ENCODE measurements at regions not wholly inside any gene's neighbourhood (a gene's known extent, or its start where the extent isn't known, plus 50 kb on each side); places are given as distances from the start of the nearest gene placed in this dataset.
"Not testable (repeated sequence)": the region's sequence is repeated elsewhere in the genome, so short reads cannot be mapped to it uniquely, and the experiment has no call there.

DNA sequence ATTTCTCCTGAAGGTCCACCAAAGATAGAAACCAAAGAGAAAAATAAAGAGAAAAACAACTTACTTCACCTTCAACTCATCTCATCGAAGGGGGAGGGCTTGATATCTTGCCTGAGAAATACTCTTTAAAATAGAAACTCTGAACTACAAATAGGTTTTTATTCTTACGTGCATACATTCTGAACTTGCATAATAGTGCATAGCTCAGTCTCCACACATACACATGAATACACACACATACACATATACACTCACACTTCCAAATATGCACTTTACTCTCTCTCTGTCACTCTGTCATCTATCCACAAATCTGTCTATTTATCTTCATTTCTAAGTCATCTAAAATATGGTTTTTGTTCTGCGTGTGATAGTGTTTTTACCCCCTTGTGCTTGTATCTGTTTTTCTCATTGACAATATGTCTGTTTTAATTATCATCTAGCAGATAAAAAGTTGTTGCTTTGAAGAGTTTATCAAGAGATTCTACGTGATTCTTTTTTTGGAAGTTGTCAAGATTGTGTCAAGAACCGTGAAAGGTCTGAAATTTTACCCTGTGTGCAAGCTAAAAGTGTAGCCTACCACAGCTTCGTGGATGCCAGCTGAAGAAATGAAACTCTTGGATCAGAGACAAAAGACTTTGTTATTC lies 468.8 kb downstream of the EPM2A start:
- no peak for DNase-seq

- DNase-seq = no peak
Measured at GRCh38 chr6:145267076-145267867, 468.0 kb downstream of the EPM2A start.

DNA sequence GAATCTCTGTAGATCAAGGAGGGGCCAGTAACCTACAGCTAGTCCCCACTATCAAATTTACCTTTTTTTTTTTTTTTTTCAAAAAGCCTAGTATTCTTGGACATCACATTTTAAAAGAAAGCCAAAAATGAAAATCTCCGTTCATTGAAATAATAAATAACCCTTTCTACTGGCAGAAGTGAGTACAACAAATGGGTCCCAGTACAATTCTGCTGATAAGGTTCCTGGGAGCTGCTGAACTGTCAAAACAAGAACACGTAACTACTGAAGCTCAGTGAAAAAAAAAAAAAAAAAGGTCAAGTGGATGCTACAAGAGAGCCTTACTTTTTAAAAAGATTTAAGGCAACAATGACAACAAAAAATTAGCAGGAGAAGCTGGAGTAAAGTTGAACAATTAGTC lies 464.9 kb downstream of the EPM2A start:
- DNase-seq = no peak

DNA sequence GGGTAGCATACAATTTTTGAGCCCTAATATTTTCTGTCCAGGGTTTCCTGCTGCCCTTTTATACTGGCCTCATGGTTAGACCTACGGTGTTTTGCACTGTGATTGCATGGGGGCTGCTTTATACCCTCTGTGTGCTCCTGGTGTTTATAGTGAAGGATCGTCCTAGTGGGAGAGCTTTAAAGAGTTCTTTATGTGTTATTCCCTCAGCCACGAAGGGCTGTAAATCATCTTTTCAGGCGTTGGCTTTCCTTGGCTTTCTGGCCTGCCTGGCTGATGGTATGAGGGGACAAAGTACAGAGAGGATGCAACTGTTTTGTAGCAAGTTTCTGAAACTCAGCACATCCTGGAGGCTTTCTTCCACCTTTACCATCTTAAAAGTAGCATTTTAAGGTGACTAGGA lies 464.3 kb downstream of the EPM2A start:
- no peak for DNase-seq

GRCh38 chr6:145271577-145271976 lies 463.7 kb downstream of the EPM2A start:
- no peak for DNase-seq

GRCh38 chr6:145272246-145272645 lies 463.1 kb downstream of the EPM2A start:
- DNase-seq = no peak

DNA sequence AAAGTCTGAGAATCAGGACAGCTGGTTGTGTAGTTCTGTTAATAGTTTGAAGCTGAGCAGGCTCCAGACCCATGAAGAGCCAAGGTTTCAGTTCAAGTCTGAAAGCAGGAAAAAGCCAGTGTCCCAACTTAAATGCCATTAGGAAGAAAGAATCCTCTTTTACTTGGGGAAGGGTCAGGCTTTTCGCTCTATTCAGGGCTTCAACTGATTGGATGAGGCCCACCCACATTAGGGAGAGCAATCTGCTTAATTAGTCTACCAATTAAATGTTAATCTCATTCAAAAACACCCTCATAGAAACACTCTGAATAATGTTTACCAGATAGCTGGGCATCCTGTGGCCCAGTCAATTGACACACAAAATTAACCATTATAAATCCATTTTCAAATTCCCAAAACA lies 462.2 kb downstream of the EPM2A start:
- no peak for DNase-seq

- no peak for DNase-seq
Measured at GRCh38 chr6:145274083-145274482, 461.2 kb downstream of the EPM2A start.

- DNase-seq = no peak
Measured at GRCh38 chr6:145275019-145275418, 460.3 kb downstream of the EPM2A start.

DNA sequence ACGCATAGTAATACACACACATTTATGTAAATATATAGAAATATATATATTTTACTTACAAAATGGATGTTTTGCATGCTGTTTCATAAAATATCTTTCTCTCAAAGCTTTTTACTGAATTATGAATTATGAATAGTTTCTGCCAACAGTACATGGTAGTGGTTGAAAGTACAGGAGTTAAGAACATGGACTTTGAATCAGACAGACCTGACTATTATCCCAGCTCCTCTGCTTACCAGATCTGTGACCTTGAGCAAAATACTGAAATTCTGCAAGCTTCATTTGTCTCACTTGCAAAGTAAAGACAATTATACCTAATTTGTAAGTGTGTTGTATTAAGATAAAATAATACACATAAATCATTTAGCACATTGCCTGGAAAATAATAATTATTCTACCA lies 459.5 kb downstream of the EPM2A start:
- DNase-seq = no peak

DNA sequence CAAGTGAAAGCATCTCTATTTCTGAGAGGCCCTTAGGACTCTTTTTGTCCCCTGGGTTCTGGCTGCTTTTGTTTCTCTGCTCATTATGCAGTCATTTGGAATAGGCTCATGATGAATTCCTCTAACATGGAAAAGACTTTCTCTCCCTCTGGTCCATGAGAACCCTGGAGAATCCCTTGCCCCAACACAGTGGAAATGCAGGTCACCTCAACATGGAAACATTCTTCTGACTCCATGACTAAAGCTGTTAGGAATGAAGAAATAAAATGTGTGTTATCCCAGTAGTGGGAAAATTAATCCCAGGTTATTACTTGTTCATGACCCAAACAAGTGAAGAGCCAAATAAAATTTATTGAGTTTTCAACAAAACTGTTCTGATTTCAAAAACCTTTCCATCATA lies 458.6 kb downstream of the EPM2A start:
- no peak for DNase-seq

DNA sequence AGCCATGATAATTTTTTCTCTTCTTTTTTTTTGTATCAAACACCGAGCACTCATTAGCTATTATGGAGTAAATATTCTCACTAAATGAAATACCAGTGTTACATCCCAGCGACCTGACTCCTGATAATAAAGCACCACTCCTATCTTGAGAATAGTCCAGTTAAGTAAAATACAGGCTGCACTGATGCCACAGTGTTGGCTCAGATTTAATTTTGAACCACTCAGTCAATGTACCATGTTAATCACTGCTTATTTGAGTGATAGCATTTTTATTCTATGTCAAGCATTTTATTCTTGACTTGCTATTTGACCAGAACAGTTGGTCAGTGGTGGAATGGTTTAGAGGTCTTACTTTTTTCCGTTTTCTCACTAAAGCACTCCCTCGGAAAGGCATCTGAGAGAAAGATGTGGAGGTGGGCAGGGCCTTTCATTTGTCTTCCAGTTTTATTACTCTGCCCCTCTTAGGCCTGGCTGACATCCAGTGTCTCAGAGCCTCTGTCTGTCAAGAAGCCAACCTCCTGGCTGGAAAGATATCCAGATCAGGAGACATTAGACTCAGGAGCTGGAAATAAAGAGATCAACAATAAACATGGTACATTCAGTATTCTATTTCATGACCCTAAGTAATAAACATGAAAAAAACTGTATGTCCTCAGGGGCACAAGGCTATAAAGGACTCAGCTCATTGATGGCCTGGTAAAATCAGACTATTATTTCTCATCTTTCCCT lies 457.8 kb downstream of the EPM2A start:
- no peak for DNase-seq

- DNase-seq = no peak
Measured at GRCh38 chr6:145278163-145278807, 457.0 kb downstream of the EPM2A start.

GRCh38 chr6:145279551-145279950 lies 455.8 kb downstream of the EPM2A start:
- DNase-seq = no peak

DNA sequence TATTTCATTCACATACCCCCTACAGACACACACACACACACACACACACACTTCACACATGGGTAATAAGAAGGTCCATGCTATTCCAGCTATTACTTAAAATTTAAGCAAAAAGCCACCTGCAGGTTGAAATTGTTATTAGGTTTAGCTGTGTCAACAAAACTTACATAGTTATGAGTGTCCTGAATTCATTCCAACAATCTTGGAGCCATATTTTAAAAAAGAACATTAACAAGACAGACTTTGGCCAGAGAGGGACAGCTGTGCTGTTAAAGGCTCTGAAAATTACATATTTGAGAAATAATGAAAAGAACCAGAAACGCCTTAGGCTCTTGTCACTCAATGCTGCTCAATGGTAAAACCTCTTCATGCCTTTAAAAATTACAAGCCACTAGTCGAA lies 455.3 kb downstream of the EPM2A start:
- no peak for DNase-seq

DNA sequence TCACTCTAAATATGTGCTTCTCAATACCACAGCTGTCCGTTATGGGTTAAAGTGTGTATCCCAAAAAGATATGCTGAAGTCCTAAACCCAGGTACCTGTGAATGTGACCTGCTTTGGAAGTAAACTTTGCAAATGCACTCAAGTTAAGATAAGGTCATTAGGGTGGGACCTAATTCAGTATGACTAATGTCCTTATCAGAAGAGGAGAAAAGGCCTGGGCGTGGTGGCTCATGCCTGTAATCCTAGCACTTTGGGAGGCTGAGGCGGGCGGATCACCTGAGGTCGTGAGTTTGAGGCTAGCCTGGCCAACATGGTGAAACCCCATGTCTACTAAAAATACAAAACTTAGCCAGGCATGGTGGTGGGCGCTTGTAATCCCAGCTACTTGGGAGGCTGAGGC lies 452.1 kb downstream of the EPM2A start:
- not testable (repeated sequence) for DNase-seq

GRCh38 chr6:145283856-145284255 lies 451.5 kb downstream of the EPM2A start:
- DNase-seq = no peak

GRCh38 chr6:145286916-145287315 lies 448.4 kb downstream of the EPM2A start:
- DNase-seq = no peak

DNA sequence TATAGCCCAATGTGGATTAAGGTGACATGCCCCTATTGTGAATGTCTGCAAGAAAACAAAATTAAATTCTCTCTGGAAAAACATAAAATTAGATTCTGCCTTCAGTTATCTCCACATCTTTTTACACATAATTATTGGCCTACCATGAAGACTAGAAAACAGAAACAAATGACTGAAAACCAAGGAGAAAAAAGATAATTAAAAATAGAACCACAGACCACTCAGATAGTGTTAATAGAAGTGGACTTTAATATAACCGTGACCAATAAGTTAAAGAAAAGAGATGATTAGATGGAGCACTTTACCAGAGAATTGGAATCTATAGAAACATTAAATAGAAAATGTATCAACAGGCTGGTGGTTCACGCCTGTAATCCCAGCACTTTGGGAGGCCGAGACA lies 445.7 kb downstream of the EPM2A start:
- DNase-seq = no peak

DNA sequence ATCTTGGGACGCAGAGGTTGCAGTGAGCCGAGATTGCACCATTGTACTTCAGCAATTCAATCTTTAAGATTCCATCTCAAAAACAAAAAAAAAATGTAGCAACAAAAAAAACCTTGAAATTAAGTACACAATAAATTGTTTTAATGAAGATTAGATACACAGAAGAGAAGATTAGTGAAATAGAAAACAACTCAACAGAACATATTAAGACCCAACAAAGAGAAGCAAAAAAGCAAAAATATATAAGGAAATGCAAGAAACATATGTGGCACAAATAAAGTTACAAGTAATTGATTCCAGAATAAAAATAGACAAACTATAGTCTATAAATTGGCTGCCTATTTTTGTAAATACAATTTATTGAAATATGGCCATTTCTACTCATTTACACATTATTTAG lies 445.2 kb downstream of the EPM2A start:
- DNase-seq = no peak

- no peak for DNase-seq
Measured at GRCh38 chr6:145292066-145292465, 443.3 kb downstream of the EPM2A start.

DNA sequence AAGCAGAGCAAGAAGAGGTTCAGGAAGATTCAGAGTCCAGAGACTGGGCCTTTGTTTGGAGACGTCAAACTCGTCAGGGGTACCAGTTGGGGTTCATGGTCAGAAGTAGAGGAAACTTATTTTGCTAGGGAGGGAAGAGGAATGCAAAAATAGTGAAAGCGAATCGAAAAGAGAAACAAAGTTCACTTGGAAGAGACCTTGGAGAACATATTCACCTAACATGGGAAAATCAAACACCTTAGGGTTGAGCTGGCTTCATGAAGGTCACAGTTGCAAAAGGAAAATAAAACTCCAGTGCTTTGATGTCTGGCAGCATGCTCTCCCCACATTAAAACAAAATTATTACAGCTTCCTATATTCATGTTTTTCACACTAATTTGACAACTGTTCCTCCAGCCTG lies 440.4 kb downstream of the EPM2A start:
- DNase-seq = no peak

- DNase-seq = no peak
Measured at GRCh38 chr6:145295746-145296145, 439.6 kb downstream of the EPM2A start.

GRCh38 chr6:145305670-145306069 lies 429.6 kb downstream of the EPM2A start:
- DNase-seq = no peak
